Mucosa of descending colon (tissue), 3 donors: ENCODE measurements at regions not wholly inside any gene's neighbourhood (a gene's known extent, or its start where the extent isn't known, plus 50 kb on each side); places are given as distances from the start of the nearest gene placed in this dataset.
A peak's percentile ranks its signal among the peaks of the same experiment; 100 is the strongest.

Source experiments
- ATAC-seq: fragments of 200-7000 bp; cut with Tn5 transposase; one replicate; pipeline ENCODE4 v1.9.1; 2020; ENCODE audit warnings: mild to moderate bottlenecking, moderate library complexity
- DNase-seq, 3 donors: peaks; one replicate each; pipeline ENCODE4 v3.0.0-alpha.2; 2020
- H3K36me3 ChIP-seq: fragments of 200-600 bp; one replicate; pipeline ENCODE4 v1.8.0; 2021; ENCODE audit warnings: low read depth, mild to moderate bottlenecking
- H3K4me1 ChIP-seq: fragments of 200-600 bp; one replicate; pipeline ENCODE4 v1.8.0; 2021; ENCODE audit warnings: low read depth, mild to moderate bottlenecking
- H3K4me3 ChIP-seq: fragments of 200-600 bp; one replicate; pipeline ENCODE4 v1.8.0; 2021; ENCODE audit warnings: mild to moderate bottlenecking
- H3K9me3 ChIP-seq: fragments of 200-600 bp; one replicate; pipeline ENCODE4 v1.8.0; 2021; ENCODE audit warnings: mild to moderate bottlenecking
- intact Hi-C, 2 donors: fragments of 100-400 bp; cut with DNase I in 1 of 2; cut with micrococcal nuclease in 1 of 2; formaldehyde crosslinking; loops; one replicate each; pipeline versions ENCODE4 v1.11.0 to v1.11.1; 2022; cut with DNase I, micrococcal nuclease
- TF ChIP-seq, protein P1 (sequence below): fragments of 200-600 bp; IDR thresholded peaks from one replicate; pipeline ENCODE4 v1.8.0; 2022; ENCODE audit warnings: antibody characterized with exemption, mild to moderate bottlenecking
- donor health status: DM: no; HTN: no; CAD: no; lungs with moderate emphysema.
- donor health status: DM: no; HTN: no; CAD: no.
- donor health status: DM: no; HTN: yes; CAD: no.

DNA sequence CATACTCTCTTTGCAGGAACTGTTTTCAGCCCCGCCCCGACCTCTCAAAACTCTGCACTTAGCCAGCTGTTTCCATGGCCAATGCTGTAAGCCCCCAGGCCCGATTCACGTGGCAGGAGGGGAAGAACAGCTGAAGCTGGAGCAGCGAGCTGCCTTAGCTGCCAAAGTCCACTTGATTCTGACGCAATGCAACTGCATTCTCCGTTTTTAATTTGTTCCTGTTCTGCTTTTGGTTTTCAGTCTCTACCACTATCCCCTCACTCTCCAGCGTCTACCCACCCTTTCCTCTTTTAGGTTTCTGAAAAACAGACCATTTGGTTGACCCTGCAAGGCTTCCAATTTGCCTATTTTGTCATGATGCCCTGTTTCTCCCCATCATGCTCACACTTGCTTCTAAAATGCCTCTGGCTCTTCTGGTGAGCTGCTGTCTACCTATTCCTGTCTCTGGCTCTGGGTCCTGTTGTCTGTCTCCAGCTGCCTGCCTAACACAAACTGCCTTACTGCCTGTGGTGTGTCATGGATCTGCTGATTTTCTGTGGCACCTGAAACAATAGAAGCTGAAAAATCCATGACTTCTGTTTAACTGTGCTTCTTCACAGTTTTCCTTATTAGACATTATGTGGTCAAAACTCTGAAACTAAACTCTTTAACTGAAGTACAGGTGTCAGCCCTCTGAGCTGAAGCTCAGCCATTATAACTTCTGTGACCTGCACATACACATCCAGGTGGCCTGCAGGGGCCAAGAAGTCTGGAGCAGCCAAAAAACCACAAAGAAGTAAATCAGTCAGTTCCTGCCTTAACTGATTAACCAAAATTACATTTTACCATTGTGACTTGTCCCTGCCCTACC, 160.5 kb upstream of the AGTR2 start:
- intact Hi-C loops, result no loop called here
- no peaks in the 10 kb centered on the region for H3K4me1 ChIP-seq
- peak; percentile 21 for ATAC-seq

GRCh38 chrX:116010939-116011338, 159.6 kb upstream of the AGTR2 start:
- no peaks in the 10 kb centered on the region for H3K9me3 ChIP-seq
- DNase-seq, result no peak
- H3K4me3 ChIP-seq, result no peak overlapping the region
- H3K4me1 ChIP-seq, result no peaks in the 10 kb centered on the region
- no peak for ATAC-seq
- TF ChIP-seq, protein P1, sequence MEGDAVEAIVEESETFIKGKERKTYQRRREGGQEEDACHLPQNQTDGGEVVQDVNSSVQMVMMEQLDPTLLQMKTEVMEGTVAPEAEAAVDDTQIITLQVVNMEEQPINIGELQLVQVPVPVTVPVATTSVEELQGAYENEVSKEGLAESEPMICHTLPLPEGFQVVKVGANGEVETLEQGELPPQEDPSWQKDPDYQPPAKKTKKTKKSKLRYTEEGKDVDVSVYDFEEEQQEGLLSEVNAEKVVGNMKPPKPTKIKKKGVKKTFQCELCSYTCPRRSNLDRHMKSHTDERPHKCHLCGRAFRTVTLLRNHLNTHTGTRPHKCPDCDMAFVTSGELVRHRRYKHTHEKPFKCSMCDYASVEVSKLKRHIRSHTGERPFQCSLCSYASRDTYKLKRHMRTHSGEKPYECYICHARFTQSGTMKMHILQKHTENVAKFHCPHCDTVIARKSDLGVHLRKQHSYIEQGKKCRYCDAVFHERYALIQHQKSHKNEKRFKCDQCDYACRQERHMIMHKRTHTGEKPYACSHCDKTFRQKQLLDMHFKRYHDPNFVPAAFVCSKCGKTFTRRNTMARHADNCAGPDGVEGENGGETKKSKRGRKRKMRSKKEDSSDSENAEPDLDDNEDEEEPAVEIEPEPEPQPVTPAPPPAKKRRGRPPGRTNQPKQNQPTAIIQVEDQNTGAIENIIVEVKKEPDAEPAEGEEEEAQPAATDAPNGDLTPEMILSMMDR, result no peak
- intact Hi-C loops, result no loop called here
- H3K36me3 ChIP-seq, result no peaks in the 10 kb centered on the region

More for the DNA sequence above, 160.5 kb upstream of the AGTR2 start:
- H3K9me3 ChIP-seq, result no peaks in the 10 kb centered on the region
- H3K4me3 ChIP-seq, result no peak overlapping the region
- H3K36me3 ChIP-seq, result no peaks in the 10 kb centered on the region
- DNase-seq, result peak in 2 of 3 donors; percentile 2 to 22
- TF ChIP-seq, protein P1, result no peak

- Histone ChIP-seq H3K9me3 (no peaks in the 10 kb centered on the region), H3K36me3 (no peaks in the 10 kb centered on the region), H3K4me3 (no peak overlapping the region), H3K4me1 (no peaks in the 10 kb centered on the region)
- intact Hi-C loops, result no loop called here
- DNase-seq, result no peak
- no peak for ATAC-seq
- TF ChIP-seq, protein P1, result no peak
Measured at GRCh38 chrX:116031331-116031730, 139.2 kb upstream of the AGTR2 start.
